Endothelial cell of umbilical vein (primary cell): ENCODE measurements at regions not wholly inside any gene's neighbourhood (a gene's known extent, or its start where the extent isn't known, plus 50 kb on each side); places are given as distances from the start of the nearest gene placed in this dataset.

Experiments used
- BruUV-seq: library from RNA; stranded (reverse); fragments of 400-500 nt; replicated peaks from 2 replicates; lab custom pipeline; 2021; lab: Mats Ljungman, UMichigan
- CTCF ChIA-PET: fragments of 300-600, 350-600 bp; sonication (Branson Sonifier 250); formaldehyde crosslinking; loops from one replicate; lab custom pipeline; 2021; ENCODE audit warnings: antibody characterized with exemption, inconsistent platforms; lab: Charles Lee
- POLR2A ChIA-PET: fragments of 300-600, 350-600 bp; sonication (Branson Sonifier 250); formaldehyde crosslinking; loops from one replicate; lab custom pipeline; 2021; ENCODE audit warnings: antibody characterized with exemption, inconsistent platforms; lab: Charles Lee
- DNase-seq: peaks from one replicate; pipeline ENCODE4 v3.0.0-alpha.2; 2011; ENCODE audit warnings: low read depth, low spot score
- FAIRE-seq: peaks from 2 replicates; lab custom pipeline; 2011; peaks lifted over from hg19 to GRCh38; lab: Jason Lieb, UNC
- H2AFZ ChIP-seq: 2 replicates; pipeline ENCODE4 v1.6.0; 2012; ENCODE audit warnings: low read depth, low read length, control low read depth, inconsistent platforms
- H3K27ac ChIP-seq: 2 replicates; pipeline ENCODE4 v1.5.1; 2011; ENCODE audit warnings: low read depth, mild to moderate bottlenecking, control low read depth, low read length, moderate library complexity; ENCODE audit not compliant: insufficient read depth
- H3K27me3 ChIP-seq, 2 experiments: 2 replicates each; pipeline versions ENCODE4 v1.6.0 to v1.6.1; 2011; ENCODE audit warnings: low read length in 2 of 2, mixed read lengths in 1 of 2; ENCODE audit not compliant: control insufficient read depth in 2 of 2, insufficient read depth in 2 of 2
- H3K36me3 ChIP-seq, 2 experiments: 2 replicates in 1 of 2; 3 replicates in 1 of 2; pipeline ENCODE4 v1.5.1; 2011; ENCODE audit warnings: low read length in 2 of 2, mild to moderate bottlenecking in 1 of 2, moderate library complexity in 1 of 2; ENCODE audit not compliant: control insufficient read depth in 2 of 2, insufficient read depth in 2 of 2; ENCODE audit errors: extremely low read depth in 1 of 2
- H3K4me1 ChIP-seq: 3 replicates; pipeline ENCODE4 v1.5.1; 2011; ENCODE audit warnings: mild to moderate bottlenecking, low read length; ENCODE audit not compliant: control insufficient read depth, insufficient read depth; ENCODE audit errors: extremely low read depth
- H3K4me2 ChIP-seq: 2 replicates; pipeline ENCODE4 v1.6.1; 2011; ENCODE audit warnings: low read length, control low read depth, mixed read lengths; ENCODE audit not compliant: insufficient read depth
- H3K4me3 ChIP-seq, 3 experiments: fragments of 200-600 bp in 1 of 3; sonication (generic), shearing (Covaris generic) in 1 of 3; replicated peaks in 1 of 3; 2 replicates each; pipeline ENCODE4 v1.5.1; 2011 to 2016; ENCODE audit warnings: control low read depth in 3 of 3, low read length in 3 of 3, mild to moderate bottlenecking in 2 of 3, inconsistent platforms in 1 of 3, low read depth in 1 of 3, moderate library complexity in 1 of 3; ENCODE audit not compliant: insufficient read depth in 1 of 3
- H3K79me2 ChIP-seq: 2 replicates; pipeline ENCODE4 v1.6.0; 2012; ENCODE audit warnings: low read length, inconsistent platforms; ENCODE audit not compliant: control insufficient read depth, insufficient read depth
- H3K9ac ChIP-seq: replicated peaks from 2 replicates; pipeline ENCODE3; 2011; ENCODE audit warnings: low read length, control low read depth; ENCODE audit not compliant: insufficient read depth; ENCODE audit errors: extremely low read depth
- H3K9me1 ChIP-seq: replicated peaks from 3 replicates; pipeline ENCODE4 v1.6.0; 2011; ENCODE audit warnings: mild to moderate bottlenecking, low read length; ENCODE audit not compliant: control insufficient read depth, insufficient read depth; ENCODE audit errors: extremely low read depth
- H3K9me3 ChIP-seq: replicated peaks from 2 replicates; pipeline ENCODE4 v1.5.1; 2012; ENCODE audit warnings: low read length, inconsistent platforms; ENCODE audit not compliant: control insufficient read depth, insufficient read depth
- H4K20me1 ChIP-seq: replicated peaks from 2 replicates; pipeline ENCODE3; 2011; ENCODE audit warnings: mild to moderate bottlenecking, low read length; ENCODE audit not compliant: control insufficient read depth, insufficient read depth; ENCODE audit errors: extremely low read depth
- EZH2 ChIP-seq: IDR thresholded peaks from 2 replicates; pipeline ENCODE4 v1.6.1; 2012; ENCODE audit warnings: borderline replicate concordance, low read depth, mild to moderate bottlenecking, moderate library complexity, low read length, inconsistent platforms; ENCODE audit not compliant: severe bottlenecking
- FOS ChIP-seq: IDR thresholded peaks from 2 replicates; pipeline ENCODE4 v1.6.1; 2011; ENCODE audit warnings: mild to moderate bottlenecking, low read length, moderate library complexity, borderline replicate concordance; ENCODE audit not compliant: insufficient read depth
- GATA2 ChIP-seq: IDR thresholded peaks from 2 replicates; pipeline ENCODE4 v1.7.0; 2011; ENCODE audit warnings: low read depth, mild to moderate bottlenecking, moderate library complexity, mixed read lengths, low read length; ENCODE audit not compliant: insufficient read length, insufficient read depth
- JUN ChIP-seq: IDR thresholded peaks from 2 replicates; pipeline ENCODE4 v1.6.1; 2011; ENCODE audit warnings: borderline replicate concordance, low read depth; ENCODE audit not compliant: insufficient read length, insufficient read depth
- MYC ChIP-seq: IDR thresholded peaks from one replicate; pipeline ENCODE4 v1.6.1; 2011; ENCODE audit warnings: mild to moderate bottlenecking, low read depth, low read length
- POLR2A ChIP-seq: IDR thresholded peaks from 2 replicates; pipeline ENCODE4 v1.6.1; 2012; ENCODE audit warnings: low read depth, mild to moderate bottlenecking, control low read depth, low read length
- POLR2AphosphoS5 ChIP-seq: IDR thresholded peaks from 2 replicates; pipeline ENCODE4 v1.6.1; 2012; ENCODE audit warnings: low read depth, mild to moderate bottlenecking, control low read depth, low read length, moderate library complexity; ENCODE audit not compliant: insufficient read depth
- dilution Hi-C: fragments of 300-500 bp; cut with MboI; formaldehyde crosslinking; loops from one replicate; pipeline ENCODE4 v1.15.0; 2019; ENCODE audit warnings: low sequenced_read_pairs; ENCODE audit not compliant: extremely low pct_ligation_motif_present
- intact Hi-C: fragments of 100-400 bp; cut with micrococcal nuclease; formaldehyde crosslinking; loops from one replicate; pipeline ENCODE4 v1.10.0; 2022
- TF ChIP-seq, protein P1 (sequence below): IDR thresholded peaks from 2 replicates; pipeline ENCODE4 v1.6.1; 2011; ENCODE audit not compliant: insufficient read depth, insufficient read length
- TF ChIP-seq, protein P2 (sequence below), 2 donors: IDR thresholded peaks; 1 replicate in 1 of 2; 2 replicates in 1 of 2; pipeline ENCODE4 v1.5.1; 2011; ENCODE audit warnings: low read length in 2 of 2, mild to moderate bottlenecking in 2 of 2, moderate library complexity in 2 of 2, control low read depth in 1 of 2, inconsistent platforms in 1 of 2, low read depth in 1 of 2; ENCODE audit not compliant: insufficient read depth in 1 of 2; ENCODE audit errors: extremely low read depth in 1 of 2

DNA sequence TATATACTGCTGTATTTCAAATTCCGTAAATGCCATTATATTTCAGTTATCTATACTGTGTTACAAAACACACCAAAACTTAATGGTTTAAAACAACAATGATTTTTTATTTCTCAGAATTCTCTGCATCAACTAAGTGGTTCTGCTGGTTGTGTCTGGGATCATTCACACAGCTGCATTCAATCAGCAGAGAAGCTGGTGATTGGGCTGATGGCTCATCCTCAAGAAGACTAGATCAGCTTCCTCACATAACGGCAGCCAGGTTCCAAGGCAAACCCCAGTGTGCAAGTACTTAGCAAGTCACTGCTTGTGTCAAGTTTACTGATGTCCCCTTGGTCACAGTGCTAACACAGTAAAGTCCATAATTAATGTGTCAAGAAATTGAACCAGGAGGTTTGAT lies 86.3 kb upstream of the VANGL1 start:
- CTCF ChIA-PET, result interaction anchor here (1.8 kb wide), 1 partner anchor 53 kb away, joined by 3 read pairs; no protein-coding TSS in a partner anchor
- no peak for DNase-seq
- no peaks in the 10 kb centered on the region for H3K36me3 ChIP-seq
- no peak overlapping the region for H3K4me2 ChIP-seq
- dilution Hi-C loops (no loop called here), intact Hi-C loops (no loop called here)
- no peaks in the 10 kb centered on the region for H3K9me3 ChIP-seq
- no peak overlapping the region for H3K9ac ChIP-seq
- no peak overlapping the region for H2AFZ ChIP-seq
- H3K27ac ChIP-seq, result no peak overlapping the region
- no peaks in the 10 kb centered on the region for H3K4me1 ChIP-seq
- H3K79me2 ChIP-seq, result no peaks in the 10 kb centered on the region
- BruUV-seq, result no TSS peak
- no peaks in the 10 kb centered on the region for H3K9me1 ChIP-seq
- POLR2A ChIA-PET, result no interaction called here
- peaks cover 2 to 5% of the 10 kb centered on the region in 2 experiments for H3K27me3 ChIP-seq
- no peaks in the 10 kb centered on the region for H4K20me1 ChIP-seq
- TF ChIP-seq JUN (no peak), MYC (no peak), FOS (no peak), GATA2 (no peak), POLR2A (no peak), EZH2 (no peak), POLR2AphosphoS5 (no peak)
- TF ChIP-seq, protein P1, sequence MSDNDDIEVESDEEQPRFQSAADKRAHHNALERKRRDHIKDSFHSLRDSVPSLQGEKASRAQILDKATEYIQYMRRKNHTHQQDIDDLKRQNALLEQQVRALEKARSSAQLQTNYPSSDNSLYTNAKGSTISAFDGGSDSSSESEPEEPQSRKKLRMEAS, result no peak
- TF ChIP-seq, protein P2, sequence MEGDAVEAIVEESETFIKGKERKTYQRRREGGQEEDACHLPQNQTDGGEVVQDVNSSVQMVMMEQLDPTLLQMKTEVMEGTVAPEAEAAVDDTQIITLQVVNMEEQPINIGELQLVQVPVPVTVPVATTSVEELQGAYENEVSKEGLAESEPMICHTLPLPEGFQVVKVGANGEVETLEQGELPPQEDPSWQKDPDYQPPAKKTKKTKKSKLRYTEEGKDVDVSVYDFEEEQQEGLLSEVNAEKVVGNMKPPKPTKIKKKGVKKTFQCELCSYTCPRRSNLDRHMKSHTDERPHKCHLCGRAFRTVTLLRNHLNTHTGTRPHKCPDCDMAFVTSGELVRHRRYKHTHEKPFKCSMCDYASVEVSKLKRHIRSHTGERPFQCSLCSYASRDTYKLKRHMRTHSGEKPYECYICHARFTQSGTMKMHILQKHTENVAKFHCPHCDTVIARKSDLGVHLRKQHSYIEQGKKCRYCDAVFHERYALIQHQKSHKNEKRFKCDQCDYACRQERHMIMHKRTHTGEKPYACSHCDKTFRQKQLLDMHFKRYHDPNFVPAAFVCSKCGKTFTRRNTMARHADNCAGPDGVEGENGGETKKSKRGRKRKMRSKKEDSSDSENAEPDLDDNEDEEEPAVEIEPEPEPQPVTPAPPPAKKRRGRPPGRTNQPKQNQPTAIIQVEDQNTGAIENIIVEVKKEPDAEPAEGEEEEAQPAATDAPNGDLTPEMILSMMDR (IDR thresholded peaks at IDR 0.05; ENCODE audit: extremely low read depth in 1 of 2, insufficient read depth in 1 of 2, low read depth in 1 of 2, low read length in 2 of 2), result no peak
- FAIRE-seq, result no peak
- no peak overlapping the region for H3K4me3 ChIP-seq
